Endodermal cell (in vitro differentiated cells): ENCODE measurements at regions not wholly inside any gene's neighbourhood (a gene's known extent, or its start where the extent isn't known, plus 50 kb on each side); places are given as distances from the start of the nearest gene placed in this dataset.

Source experiments
- DNase-seq: peaks from one replicate; pipeline ENCODE4 v3.0.0-alpha.2; 2017
- H3K27ac ChIP-seq: 2 replicates; pipeline ENCODE4 v1.5.1; 2013; ENCODE audit warnings: mild to moderate bottlenecking, low read depth, low read length, moderate library complexity
- H3K27me3 ChIP-seq: 2 replicates; pipeline ENCODE4 v1.6.1; 2013; ENCODE audit warnings: mild to moderate bottlenecking, low read length, moderate library complexity; ENCODE audit not compliant: insufficient read depth, control insufficient read depth, poor library complexity, severe bottlenecking
- H3K36me3 ChIP-seq: 2 replicates; pipeline ENCODE4 v1.7.0; 2013; ENCODE audit warnings: mild to moderate bottlenecking, low read length, moderate library complexity; ENCODE audit not compliant: control insufficient read depth, insufficient read depth
- H3K4me1 ChIP-seq: one replicate; pipeline ENCODE4 v1.7.0; 2013; ENCODE audit warnings: low read length; ENCODE audit not compliant: control insufficient read depth, insufficient read depth
- H3K4me3 ChIP-seq: 2 replicates; pipeline ENCODE4 v1.5.1; 2013; ENCODE audit warnings: mild to moderate bottlenecking, low read length, moderate library complexity
- H3K9ac ChIP-seq: 2 replicates; pipeline ENCODE4 v1.6.1; 2013; ENCODE audit warnings: mild to moderate bottlenecking, low read length, moderate library complexity; ENCODE audit not compliant: poor library complexity, severe bottlenecking; ENCODE audit errors: extremely low read depth
- H3K9me3 ChIP-seq: 2 replicates; pipeline ENCODE4 v1.6.1; 2013; ENCODE audit warnings: mild to moderate bottlenecking, low read length, moderate library complexity; ENCODE audit not compliant: control insufficient read depth
- H3K27ac Mint-ChIP-seq: 2 replicates; pipeline ENCODE4 v1.8.0; 2020; ENCODE audit warnings: mixed read lengths
- H3K27me3 Mint-ChIP-seq: 2 replicates; pipeline ENCODE4 v1.8.0; 2021; ENCODE audit warnings: mild to moderate bottlenecking, mixed read lengths; ENCODE audit not compliant: insufficient read depth
- H3K36me3 Mint-ChIP-seq: 2 replicates; pipeline ENCODE4 v1.8.0; 2020; ENCODE audit warnings: low read depth, mixed read lengths
- H3K4me1 Mint-ChIP-seq: 2 replicates; pipeline ENCODE4 v1.8.0; 2020; ENCODE audit warnings: mixed read lengths
- H3K4me3 Mint-ChIP-seq: 2 replicates; pipeline ENCODE4 v1.8.0; 2020; ENCODE audit warnings: mild to moderate bottlenecking, moderate library complexity, mixed read lengths
- H3K9me3 Mint-ChIP-seq: 2 replicates; pipeline ENCODE4 v1.8.0; 2020; ENCODE audit warnings: mild to moderate bottlenecking, mixed read lengths
- CTCF ChIP-seq: fragments of 200-600 bp; sonication (generic); conservative IDR thresholded peaks from 2 replicates; pipeline ENCODE4 v1.5.0; 2021; ENCODE audit warnings: antibody characterized with exemption, mild to moderate bottlenecking
- WGBS, 2 experiments: methylation state at CpG; one replicate each; pipeline versions ENCODE4 v1.1.5 to v1.1.7; 2013; ENCODE audit warnings: missing lambda C conversion rate in 2 of 2, mixed read lengths in 1 of 2; ENCODE audit not compliant: insufficient coverage in 1 of 2, insufficient read length in 1 of 2; 5-methylcytosine and 5-hydroxymethylcytosine counted together

- no peak overlapping the region for H3K4me3 Mint-ChIP-seq
- H3K27me3 Mint-ChIP-seq = peaks cover 59% of the 10 kb centered on the region
- DNase-seq = no peak
- no peaks in the 10 kb centered on the region for H3K4me1 Mint-ChIP-seq
- H3K4me1 ChIP-seq = no peaks in the 10 kb centered on the region
- H3K27me3 ChIP-seq = peaks cover 28% of the 10 kb centered on the region
- no peaks in the 10 kb centered on the region for H3K9me3 Mint-ChIP-seq
- 94% methylated on average over 1 of the region's 1 CpG; no CpG with 5 or more reads in 1 of the 2 experiments for WGBS, 2 experiments
- no peak overlapping the region for H3K27ac ChIP-seq
- no peak overlapping the region for H3K27ac Mint-ChIP-seq
- no peaks in the 10 kb centered on the region for H3K36me3 ChIP-seq
- no peaks in the 10 kb centered on the region for H3K9me3 ChIP-seq
- H3K4me3 ChIP-seq = no peak overlapping the region
- no peak overlapping the region for H3K9ac ChIP-seq
- TF ChIP-seq CTCF = no peak
- H3K36me3 Mint-ChIP-seq = no peaks in the 10 kb centered on the region
Measured at GRCh38 chr20:59378396-59378795, 78.0 kb downstream of the EDN3 start.

GRCh38 chr20:59378966-59379365 is 78.6 kb downstream of the EDN3 start:
- Histone ChIP-seq H3K4me3 (no peak overlapping the region), H3K9me3 (no peaks in the 10 kb centered on the region), H3K4me1 (no peaks in the 10 kb centered on the region), H3K9ac (no peak overlapping the region), H3K27ac (no peak overlapping the region), H3K27me3 (peaks cover 28% of the 10 kb centered on the region), H3K36me3 (no peaks in the 10 kb centered on the region)
- Mint-ChIP-seq H3K27ac (no peak overlapping the region), H3K9me3 (no peaks in the 10 kb centered on the region), H3K27me3 (peaks cover 53% of the 10 kb centered on the region), H3K4me3 (no peak overlapping the region), H3K4me1 (no peaks in the 10 kb centered on the region), H3K36me3 (no peaks in the 10 kb centered on the region)
- TF ChIP-seq CTCF = no peak
- DNase-seq = no peak
- WGBS, 2 experiments = 85 to 86% methylated on average over 5 of the region's 5 CpGs

GRCh38 chr20:59381689-59382088 is 81.3 kb downstream of the EDN3 start:
- H3K9ac ChIP-seq = no peak overlapping the region
- H3K36me3 ChIP-seq = no peaks in the 10 kb centered on the region
- WGBS, 2 experiments = 77 to 93% methylated on average over 4 to 8 of the region's 8 CpGs
- Mint-ChIP-seq H3K4me1 (peaks cover 4% of the 10 kb centered on the region), H3K36me3 (no peaks in the 10 kb centered on the region), H3K9me3 (no peaks in the 10 kb centered on the region), H3K27me3 (peaks cover 48% of the 10 kb centered on the region), H3K27ac (no peak overlapping the region), H3K4me3 (no peak overlapping the region)
- no peaks in the 10 kb centered on the region for H3K9me3 ChIP-seq
- no peak for TF ChIP-seq CTCF
- no peak overlapping the region for H3K4me3 ChIP-seq
- DNase-seq = no peak
- no peaks in the 10 kb centered on the region for H3K4me1 ChIP-seq
- no peak overlapping the region for H3K27ac ChIP-seq
- peaks cover 28% of the 10 kb centered on the region for H3K27me3 ChIP-seq
